ENCODE measurements at regions not wholly inside any gene's neighbourhood (a gene's known extent, or its start where the extent isn't known, plus 50 kb on each side); places are given as distances from the start of the nearest gene placed in this dataset.
"Not testable (repeated sequence)": the region's sequence is repeated elsewhere in the genome, so short reads cannot be mapped to it uniquely, and the experiment has no call there.

- FAIRE-seq: no peak
Measured at GRCh38 chr2:239594772-239595608, 194.2 kb upstream of the HDAC4 start.

DNA sequence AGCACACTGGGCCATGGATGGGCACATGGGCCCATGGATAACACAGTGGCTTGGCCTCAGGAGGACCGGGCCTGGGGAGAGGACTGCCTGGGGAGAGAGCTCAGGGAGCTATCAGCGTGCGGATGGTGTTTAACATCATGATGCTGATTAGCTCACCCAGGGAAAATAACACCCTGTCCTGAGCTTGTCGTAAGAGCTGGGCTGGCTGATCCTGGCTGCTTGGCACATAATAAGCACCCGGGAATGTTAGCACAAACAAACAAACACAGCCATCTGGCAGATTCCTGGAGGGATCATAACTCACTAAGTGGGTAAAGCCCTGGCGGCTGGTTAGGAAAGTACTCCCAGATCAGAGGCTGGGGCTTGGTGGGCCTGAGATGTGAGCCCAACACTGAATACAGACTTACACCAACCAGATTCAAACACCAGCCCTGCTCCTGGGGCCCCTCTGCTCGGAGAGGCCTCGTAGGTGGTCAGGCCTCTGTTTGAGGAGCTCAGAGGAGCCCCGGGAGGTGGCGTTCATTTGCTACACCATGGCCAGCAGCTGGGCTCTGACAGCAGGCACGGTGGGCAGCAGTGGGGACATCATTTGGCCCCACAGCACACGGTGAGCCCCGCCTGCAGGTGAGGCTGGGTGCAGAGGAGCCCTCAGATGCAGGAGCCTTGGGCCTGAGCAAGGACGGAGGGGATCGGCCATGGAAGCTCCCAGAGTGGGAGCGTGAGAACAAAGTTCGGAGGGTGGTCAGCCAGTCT, 193.4 kb upstream of the HDAC4 start:
- no peak for FAIRE-seq

DNA sequence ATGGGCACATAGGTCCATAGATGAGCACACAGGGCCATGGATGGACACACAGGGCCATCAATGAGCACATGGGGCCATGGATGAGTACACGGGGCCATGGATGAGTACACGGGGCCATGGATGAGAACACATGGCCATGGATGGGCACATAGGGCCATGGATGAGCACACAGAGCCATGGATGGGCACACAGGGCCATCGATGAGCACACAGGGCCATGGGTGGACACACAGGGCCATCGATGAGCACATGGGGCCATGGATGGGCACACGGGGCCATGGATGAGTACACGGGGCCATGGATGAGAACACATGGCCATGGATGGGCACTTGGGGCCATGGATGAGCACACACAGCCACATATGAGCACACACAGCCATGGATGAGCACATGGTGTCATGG, 192.6 kb upstream of the HDAC4 start:
- no peak for FAIRE-seq

DNA sequence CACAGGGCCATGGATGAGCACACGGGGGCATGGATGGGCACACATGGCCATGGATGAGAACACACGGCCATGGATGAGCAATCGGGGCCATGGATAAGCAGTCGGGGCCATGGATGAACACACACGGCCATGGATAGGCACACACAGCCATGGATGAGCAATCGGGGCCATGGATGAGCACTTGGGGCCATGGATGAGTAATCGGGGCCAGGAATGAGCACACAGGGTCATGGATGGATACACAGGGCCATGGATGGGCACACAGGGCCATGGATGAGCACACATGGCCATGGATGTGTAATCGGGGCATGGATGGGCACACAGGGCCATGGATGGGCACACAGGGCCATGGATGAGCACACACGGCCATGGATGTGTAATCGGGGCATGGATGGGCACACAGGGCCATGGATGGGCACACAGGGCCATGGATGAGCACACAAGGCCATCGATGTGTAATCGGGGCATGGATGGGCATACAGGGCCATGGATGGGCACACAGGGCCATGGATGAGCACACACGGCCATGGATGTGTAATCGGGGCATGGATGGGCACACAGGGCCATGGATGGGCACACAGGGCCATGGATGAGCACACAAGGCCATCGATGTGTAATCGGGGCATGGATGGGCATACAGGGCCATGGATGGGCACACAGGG, 191.9 kb upstream of the HDAC4 start:
- FAIRE-seq: not testable (repeated sequence)

DNA sequence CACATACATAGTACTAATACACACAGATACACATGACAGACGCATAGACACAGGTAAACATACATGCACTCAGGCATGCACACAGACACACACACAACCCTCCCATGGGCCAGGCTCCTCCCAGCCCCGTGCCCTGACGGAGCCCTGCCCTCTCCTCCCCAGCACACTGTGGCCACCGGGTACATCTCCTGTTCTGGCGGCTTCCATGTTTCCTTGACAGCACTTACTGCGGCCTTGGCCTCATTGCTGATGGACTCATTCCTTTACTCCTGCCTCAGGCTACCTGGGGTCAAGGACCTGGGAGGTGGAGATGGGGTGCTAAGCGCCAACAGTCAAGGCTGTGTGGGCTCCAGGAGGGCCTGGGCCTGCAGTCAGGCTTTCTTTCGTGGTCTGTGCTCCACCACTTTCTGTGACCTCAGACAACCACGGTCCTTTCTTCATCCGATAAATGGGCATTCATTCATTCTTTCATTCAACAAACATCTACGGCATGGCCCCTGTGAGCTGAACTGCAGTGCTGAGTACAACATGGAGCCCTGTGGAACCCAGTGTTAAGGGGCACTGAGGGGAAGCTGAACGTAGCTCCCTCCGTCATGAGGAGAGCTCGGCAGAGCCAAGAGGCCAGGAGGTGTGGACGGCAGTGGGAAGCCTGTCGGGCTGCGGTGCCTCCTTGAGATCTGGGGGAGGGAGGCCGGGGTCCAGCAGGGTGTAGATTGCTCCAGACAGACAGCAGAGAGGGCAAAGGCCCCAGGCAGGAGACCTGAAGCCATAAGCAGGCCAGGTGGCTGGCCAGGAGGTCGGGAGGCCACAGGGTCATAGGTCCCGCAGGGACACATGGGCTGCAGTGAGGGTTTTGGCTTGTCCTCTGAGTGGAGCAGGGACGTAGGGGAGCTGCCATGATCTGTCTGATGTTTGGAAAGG, 190.4 kb upstream of the HDAC4 start:
- FAIRE-seq: no peak

DNA sequence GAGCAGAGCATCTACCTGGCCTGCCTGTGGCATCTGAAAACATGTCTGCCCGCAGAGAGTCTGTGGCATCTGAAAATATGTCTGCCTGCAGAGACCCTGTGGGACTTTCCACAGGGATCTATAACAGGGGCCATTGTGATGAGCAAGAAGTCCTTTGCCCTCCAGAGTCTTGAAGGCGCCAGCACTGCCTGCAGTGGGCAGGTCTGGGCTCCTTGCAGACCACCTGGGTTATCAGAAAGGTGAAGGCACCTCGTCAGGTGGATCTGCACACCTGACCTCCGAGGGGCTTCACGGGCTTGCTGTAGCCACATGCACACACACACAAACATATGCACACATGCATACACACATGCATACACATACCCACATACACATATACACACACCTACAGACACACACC, 189.5 kb upstream of the HDAC4 start:
- no peak for FAIRE-seq

DNA sequence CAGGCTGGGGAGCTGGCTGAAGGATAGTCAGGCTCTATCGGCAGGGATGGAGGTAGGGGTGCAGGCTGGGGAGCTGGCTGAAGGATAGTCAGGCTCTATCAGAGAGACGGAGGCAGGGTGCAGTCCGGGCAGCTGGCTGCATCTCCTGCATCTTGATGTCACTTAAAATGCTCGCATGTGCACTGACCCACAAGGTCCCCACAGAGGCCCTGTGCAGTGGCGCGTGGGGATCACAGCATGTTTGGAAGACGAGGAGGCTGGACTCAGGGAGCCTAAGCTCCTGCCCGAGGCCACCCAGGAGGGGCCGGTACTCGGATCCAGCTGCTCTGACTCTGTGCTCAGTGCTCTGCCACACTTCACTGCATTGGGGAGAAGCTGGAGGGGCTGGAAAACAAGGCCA, 189.0 kb upstream of the HDAC4 start:
- FAIRE-seq: no peak

GRCh38 chr2:239589270-239589825, 188.5 kb upstream of the HDAC4 start:
- FAIRE-seq: no peak

DNA sequence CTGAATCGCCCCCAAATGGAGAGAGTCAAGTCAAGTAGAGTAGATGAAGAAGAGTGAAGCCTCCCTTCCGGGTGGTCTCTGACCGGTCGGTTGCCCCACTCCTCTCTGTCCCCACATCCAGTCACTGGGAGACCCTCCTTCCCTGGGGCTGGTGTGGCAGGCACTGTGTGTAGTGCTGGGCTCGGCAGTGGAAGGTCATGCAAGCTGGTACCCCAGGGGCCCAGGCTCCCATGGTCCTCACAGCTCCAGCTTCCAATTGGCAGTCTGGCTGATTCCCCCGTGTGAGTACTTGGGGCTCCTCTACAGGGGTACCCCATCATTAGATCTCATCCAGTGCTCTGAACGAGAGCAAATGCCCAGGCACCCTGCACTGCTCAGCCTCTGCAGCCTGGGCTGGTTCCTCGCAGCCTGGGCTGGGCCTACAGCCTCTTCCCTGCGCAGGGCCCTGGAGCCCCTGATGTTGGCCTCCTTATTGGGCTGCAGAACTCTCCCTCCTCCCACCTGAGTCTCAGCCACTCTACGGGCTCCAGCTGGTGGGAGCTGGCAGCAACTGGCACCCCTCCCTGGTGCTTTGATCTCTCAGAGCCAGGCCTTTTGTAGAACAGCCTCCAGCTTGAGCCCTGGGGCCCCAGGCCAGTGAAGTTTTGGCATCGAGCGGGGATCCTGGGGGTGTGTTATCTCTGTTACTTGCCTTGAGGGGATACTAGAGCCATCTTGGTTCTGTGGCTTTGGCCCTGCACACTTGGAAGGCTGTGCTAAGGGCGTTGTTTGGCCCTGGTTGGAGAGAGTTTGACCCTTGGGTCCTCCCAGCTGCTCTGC, 187.8 kb upstream of the HDAC4 start:
- FAIRE-seq: no peak

- FAIRE-seq: no peak
Measured at GRCh38 chr2:239587841-239588240, 187.0 kb upstream of the HDAC4 start.

GRCh38 chr2:239587311-239587731, 186.5 kb upstream of the HDAC4 start:
- FAIRE-seq: no peak

DNA sequence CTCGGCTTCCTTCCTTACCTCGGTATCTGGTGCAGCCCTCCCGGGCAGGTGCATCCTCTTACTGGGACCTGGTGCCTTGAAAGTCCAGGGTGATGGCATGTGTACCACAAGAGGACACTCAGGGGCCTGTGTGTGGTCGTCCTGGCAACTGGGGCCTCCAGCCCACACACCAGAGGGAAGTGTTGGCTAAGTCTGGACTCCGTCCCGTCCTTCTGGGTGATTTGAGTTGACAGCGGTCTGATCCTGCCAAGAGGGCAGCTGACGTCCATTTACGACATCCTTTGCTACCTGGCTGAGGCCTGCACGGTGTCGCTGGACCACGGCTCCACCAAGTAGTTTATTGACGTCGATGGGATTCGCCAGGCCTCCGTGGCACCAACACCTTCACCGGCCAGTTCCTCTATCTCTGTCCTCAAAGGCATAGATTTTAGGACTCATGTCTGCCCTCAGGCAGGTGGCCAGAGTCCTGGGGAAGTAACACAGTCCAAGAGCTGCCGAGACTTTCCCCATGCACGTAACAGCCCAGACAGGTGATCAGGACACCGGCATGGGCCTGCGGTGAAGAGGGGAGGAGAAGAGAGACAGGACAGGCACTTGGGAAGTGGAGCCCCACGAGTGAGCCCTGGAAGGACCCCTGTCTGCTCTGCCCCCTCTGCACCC, 186.0 kb upstream of the HDAC4 start:
- FAIRE-seq: no peak

DNA sequence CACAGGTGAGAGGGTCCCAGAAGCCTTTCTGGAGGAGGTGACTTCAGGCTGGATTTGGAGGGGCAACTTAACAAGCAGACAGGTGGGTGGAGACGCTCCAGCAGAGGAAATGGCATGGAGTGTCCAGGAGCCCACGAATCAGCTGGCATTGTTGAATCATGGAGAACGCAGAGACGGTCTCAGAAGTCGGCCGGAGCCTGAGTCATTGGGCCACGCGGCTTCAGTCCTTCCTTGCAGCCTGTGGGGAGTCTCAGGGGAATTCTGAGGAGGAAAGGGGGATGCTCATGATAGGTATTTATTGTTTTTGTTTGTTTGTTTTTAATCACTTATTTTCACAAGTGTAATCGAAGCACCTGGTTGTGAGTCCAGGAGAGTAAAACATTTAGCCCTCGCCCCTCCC, 184.6 kb upstream of the HDAC4 start:
- no peak for FAIRE-seq

- FAIRE-seq: no peak
Measured at GRCh38 chr2:239584986-239585385, 184.2 kb upstream of the HDAC4 start.

DNA sequence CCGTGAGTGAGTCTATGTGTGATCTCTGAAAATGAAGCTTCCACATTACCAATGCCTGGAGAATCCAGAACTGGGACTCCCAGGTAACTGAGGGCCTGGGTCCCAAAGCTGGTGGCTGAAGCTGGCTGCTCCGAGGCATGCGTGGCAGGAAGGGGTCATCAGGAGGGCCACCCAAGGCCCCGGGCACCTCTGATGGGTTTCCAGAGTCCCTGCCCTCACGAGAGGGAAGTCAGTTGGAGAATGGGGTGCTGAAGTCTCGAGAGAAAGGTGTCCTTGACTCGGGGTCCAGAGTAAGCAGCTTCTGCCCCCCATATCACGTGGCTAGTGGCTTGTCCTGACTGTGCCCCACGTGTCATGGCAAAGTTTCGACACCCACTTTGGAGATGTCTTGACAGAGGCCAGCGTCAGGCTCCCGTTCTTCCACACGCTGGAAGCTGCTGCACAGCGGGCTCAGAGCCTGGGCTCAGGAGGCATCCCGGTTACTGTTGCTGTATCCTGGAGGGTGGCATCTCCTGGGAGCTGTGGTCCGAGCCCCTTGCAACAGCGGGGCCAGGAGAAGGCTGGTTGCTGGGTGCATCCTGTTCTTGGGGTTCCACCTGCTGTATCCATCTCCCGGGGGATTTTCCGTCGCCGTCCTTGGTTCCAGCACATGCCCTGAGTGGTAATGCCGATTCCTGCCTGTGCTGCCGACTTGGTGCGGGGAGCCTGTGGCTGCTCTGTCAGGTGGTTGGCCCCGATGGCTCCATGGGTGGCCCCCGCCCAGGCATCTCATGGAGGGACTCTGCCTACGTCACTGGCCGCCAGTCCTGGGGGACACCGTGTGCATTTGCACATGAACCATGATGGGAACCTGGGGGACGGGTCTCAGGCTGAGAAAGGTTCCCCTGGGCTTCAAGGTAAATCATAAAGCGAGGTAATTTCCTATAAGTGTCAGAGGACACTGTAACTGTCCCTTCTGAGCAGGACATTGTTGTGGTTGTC, 183.3 kb upstream of the HDAC4 start:
- FAIRE-seq: no peak

GRCh38 chr2:239583171-239583878, 182.5 kb upstream of the HDAC4 start:
- FAIRE-seq: no peak

DNA sequence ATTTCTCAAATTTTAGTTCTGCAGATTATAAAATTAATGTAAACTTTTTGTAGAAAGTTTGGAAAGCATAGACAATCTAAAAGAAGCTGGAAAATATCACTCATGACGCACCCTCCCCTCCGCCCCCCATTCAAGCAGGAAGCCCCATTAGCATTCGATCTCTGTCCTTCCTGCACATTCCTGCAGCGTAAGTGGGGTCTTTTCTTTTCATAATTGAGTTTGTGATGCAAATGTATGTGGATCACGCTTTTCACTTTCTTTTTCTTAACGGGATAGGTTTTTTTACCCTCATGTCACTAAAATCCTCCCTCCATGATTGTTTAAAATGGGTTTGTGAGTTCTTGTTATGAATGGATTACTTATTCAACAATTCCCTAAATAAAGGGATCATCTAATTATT, 181.7 kb upstream of the HDAC4 start:
- FAIRE-seq: no peak

GRCh38 chr2:239581352-239581901, 180.6 kb upstream of the HDAC4 start:
- no peak for FAIRE-seq

- FAIRE-seq: no peak
Measured at GRCh38 chr2:239580199-239580527, 179.3 kb upstream of the HDAC4 start.

Measured in islet of Langerhans (tissue), 1 donor.